ENCODE measurements at regions not wholly inside any gene's neighbourhood (a gene's known extent, or its start where the extent isn't known, plus 50 kb on each side); places are given as distances from the start of the nearest gene placed in this dataset.

DNA sequence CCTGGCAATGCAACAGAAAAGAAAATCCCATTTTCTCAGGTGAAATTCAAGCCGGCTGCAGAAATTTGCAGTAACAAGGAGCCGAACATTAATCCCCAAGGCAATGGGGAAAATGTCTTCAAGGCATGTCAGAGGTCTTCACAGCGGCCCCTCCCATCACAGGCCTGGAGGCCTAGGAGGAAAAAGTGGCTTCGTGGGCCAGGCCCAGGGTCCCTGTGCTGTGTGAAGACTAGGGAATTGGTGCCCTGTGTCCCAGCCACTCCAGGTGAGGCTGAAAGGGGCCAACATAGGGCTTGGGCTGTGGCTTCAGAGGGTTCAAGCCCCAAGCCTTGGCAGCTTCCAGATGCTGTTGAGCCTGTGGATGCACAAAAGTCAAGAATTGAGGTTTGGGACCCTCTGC is 111.7 kb downstream of the CD24 start:
- TF ChIP-seq CTCF (IDR thresholded peaks at IDR 0.05) (no peak), EZH2 (IDR thresholded peaks at IDR 0.05; ENCODE audit: borderline replicate concordance, insufficient read depth, low read depth, low read length, poor library complexity, severe bottlenecking) (no peak)
